IPS-11a (cell line): ENCODE measurements at regions not wholly inside any gene's neighbourhood (a gene's known extent, or its start where the extent isn't known, plus 50 kb on each side); places are given as distances from the start of the nearest gene placed in this dataset.

ENCODE experiments used
- H3K4me3 ChIP-seq: one replicate; pipeline ENCODE4 v1.5.1; 2013; ENCODE audit warnings: low read depth, low read length, control low read depth

DNA sequence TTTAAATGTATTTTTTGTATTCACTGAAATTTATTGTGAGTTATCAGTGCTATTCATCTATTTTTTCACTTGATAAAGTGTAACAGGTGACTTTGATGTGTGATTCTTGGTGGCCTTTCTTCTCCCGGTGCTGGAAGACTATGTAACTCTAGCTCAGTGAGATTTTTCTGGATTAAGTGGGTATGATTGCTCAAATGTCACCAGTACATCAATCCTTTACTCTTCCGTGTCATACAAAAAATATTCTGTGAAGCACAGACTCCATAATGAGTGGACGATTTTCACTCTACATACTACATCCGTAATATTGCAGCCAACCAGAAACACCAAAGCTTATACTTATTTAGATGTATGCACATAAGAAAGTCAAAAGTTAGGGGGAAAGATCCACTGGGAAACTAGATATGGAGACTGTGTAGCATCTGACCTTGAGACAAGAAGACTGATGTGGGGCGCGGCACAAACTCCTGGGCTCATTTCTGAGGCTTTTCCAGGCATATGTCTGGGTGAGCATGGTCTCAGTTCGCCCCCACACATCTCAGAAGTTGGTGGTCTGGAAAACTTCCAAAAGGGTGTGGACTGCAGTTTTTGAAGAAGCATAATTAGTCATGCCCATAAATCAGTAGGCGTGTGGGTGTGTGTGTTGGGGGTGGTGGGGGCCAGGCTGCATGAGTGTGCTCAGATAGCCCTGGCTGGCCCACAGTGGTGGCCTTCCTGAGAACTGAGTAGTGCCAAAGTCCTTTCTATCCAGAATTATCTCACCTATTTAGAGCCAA is 53.9 kb upstream of the TENM3 start:
- H3K4me3 ChIP-seq, result no peak overlapping the region

DNA sequence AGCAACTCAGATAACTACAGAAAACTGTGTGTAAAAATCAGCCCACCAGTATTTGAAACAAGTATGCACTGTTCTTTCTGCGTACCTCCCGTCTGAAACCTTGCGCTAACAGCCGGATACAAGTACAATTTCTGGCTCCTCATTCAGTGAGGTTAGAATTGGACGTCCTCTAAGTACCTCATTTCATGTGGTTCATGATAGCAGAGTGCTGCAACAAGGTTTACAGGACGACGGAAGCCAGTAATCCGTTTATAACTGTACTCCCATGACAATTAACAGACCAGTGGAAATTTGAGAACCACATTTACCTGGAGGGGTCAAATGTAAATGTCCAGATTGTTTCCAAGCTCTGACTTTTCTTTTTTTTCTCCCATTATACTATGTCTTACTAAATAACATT is 52.9 kb upstream of the TENM3 start:
- H3K4me3 ChIP-seq, result no peak overlapping the region

DNA sequence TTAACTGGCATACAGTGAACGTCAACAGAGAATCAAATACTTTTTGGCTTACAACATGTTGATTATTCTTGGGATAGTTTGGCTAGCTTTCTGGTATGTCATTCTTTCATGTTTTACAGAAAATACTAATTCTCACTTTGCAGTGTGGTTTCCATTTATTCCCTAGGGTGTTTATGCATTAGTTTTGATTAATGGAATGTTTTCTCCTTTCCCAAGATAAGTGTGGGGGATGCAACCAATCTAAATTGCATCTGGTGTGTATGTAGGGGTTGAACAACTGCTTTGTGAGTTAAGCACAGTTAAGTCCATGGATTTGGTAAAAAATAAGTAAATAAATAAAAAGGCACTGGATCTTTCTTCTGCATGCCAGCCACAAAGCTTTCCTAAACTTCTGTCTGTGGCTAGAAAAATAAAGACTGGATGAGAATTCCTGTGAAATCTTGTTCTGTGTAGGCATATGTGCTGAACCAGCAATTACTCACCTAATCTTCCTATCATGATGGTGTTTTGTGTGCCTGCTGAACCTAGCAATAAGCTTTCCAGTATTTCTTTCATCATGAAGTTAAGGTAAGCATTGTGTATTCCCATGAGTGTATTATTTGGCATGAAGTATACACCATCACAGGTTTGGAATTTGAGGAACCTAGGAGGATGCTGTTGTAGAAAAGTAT is 50.6 kb upstream of the TENM3 start:
- H3K4me3 ChIP-seq, result no peak overlapping the region

DNA sequence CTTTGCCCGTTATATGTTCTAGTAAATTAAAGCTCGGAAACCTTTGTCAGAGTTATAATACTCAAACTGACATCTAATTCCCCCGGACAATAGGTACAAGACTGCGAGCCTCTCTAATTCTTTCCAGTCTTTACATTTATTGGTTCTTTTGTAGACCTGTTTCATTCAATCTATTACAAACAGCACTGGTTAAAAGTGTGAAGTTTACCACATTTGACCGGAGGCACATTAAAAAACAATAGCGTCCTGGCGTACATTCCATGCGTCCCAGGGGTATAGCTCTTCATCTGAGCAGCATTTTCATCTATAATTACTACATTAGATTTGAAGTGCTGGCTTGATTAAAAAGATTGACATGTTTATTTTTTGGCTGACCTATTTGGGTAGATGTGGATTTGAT is 49.9 kb upstream of the TENM3 start:
- no peak overlapping the region for H3K4me3 ChIP-seq
